ENCODE measurements at regions not wholly inside any gene's neighbourhood (a gene's known extent, or its start where the extent isn't known, plus 50 kb on each side); places are given as distances from the start of the nearest gene placed in this dataset.
A peak's percentile ranks its signal among the peaks of the same experiment; 100 is the strongest.

DNA sequence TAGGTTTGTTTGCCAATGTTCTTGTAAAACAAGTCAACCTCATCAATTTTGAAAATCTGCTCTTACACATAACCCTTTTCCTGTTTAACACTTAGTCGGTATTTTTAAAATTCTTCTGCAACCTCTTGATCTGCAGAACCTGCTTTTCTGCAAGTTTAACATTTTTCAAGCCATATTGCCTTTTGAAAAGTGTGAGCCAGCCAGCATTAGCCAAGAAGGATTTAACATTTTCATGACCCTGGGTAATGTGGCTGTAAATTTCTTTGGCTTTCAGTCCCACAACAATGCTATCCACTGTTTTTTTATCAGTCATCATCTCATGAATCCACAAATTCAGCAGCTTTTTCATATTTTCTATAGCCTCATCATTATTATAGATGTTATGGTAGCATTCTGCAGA is 956.5 kb downstream of the FAT4 start:
- Histone ChIP-seq H4K20me1 (ENCODE audit: control insufficient read depth, extremely low read depth, insufficient read depth, low read length) (no peaks in the 10 kb centered on the region), H3K79me2 (ENCODE audit: control insufficient read depth, insufficient read depth, low read length) (no peaks in the 10 kb centered on the region), H3K9me3 (ENCODE audit: control insufficient read depth, insufficient read depth, low read depth, low read length) (no peaks in the 10 kb centered on the region), H3K4me2 (ENCODE audit: extremely low read depth, insufficient read depth, low read length) (no peak overlapping the region), H3K27me3 (ENCODE audit: control insufficient read depth, insufficient read depth, low read length) (no peaks in the 10 kb centered on the region), H3K36me3 (ENCODE audit: control insufficient read depth, insufficient read depth, low read length) (no peaks in the 10 kb centered on the region), H3K9ac (ENCODE audit: insufficient read depth, low read length) (no peak overlapping the region), H3K4me3 (replicated peaks in 1 of 4; ENCODE audit: control extremely low read depth in 1 of 4, insufficient read depth in 1 of 4, low read depth in 3 of 4, low read length in 4 of 4) (no peak overlapping the region), H2AFZ (ENCODE audit: low read length) (no peak overlapping the region), H3K27ac (ENCODE audit: insufficient read depth, low read length) (no peak overlapping the region), H3K4me1 (ENCODE audit: control insufficient read depth, extremely low read depth, insufficient read depth, low read length) (no peaks in the 10 kb centered on the region)
- peak in 1 of 2 donors; percentile 20 for DNase-seq (ENCODE audit: low read depth in 2 of 2)
- TF ChIP-seq CTCF (conservative IDR thresholded peaks at IDR 0.05 in 1 of 2, IDR thresholded peaks at IDR 0.05 in 1 of 2; ENCODE audit: low read depth in 1 of 2, low read length in 2 of 2): no peak
- no peak for TF ChIP-seq EZH2 (IDR thresholded peaks at IDR 0.05; ENCODE audit: low read length, missing control alignments)

DNA sequence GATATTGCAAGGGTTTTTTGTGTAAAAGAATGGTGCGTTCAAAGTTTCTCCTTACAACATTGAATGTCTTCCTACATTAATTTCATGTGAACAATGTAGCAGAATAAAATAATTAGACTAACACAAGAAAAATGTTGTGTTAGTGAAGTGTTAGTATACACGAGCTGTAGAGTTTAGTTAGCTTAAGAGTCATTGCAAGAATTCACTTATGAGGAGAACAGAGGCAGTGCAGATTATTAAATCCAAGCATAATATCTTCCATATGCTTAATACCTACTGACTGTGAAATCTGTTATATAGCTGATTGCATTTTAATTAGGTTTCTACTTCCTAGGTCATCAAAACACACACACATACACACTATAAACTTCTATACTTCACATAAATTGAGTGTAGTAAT is 959.0 kb downstream of the FAT4 start:
- H3K36me3 ChIP-seq (ENCODE audit: control insufficient read depth, insufficient read depth, low read length): no peaks in the 10 kb centered on the region
- H3K9ac ChIP-seq (ENCODE audit: insufficient read depth, low read length): no peak overlapping the region
- H3K4me2 ChIP-seq (ENCODE audit: extremely low read depth, insufficient read depth, low read length): no peak overlapping the region
- no peak overlapping the region for H2AFZ ChIP-seq (ENCODE audit: low read length)
- H3K27ac ChIP-seq (ENCODE audit: insufficient read depth, low read length): no peak overlapping the region
- H4K20me1 ChIP-seq (ENCODE audit: control insufficient read depth, extremely low read depth, insufficient read depth, low read length): no peaks in the 10 kb centered on the region
- H3K9me3 ChIP-seq (ENCODE audit: control insufficient read depth, insufficient read depth, low read depth, low read length): no peaks in the 10 kb centered on the region
- H3K4me3 ChIP-seq (replicated peaks in 1 of 4; ENCODE audit: control extremely low read depth in 1 of 4, insufficient read depth in 1 of 4, low read depth in 3 of 4, low read length in 4 of 4): no peak overlapping the region
- no peaks in the 10 kb centered on the region for H3K27me3 ChIP-seq (ENCODE audit: control insufficient read depth, insufficient read depth, low read length)
- no peak for DNase-seq (ENCODE audit: low read depth in 2 of 2)
- TF ChIP-seq CTCF (conservative IDR thresholded peaks at IDR 0.05 in 1 of 2, IDR thresholded peaks at IDR 0.05 in 1 of 2; ENCODE audit: low read depth in 1 of 2, low read length in 2 of 2) (no peak), EZH2 (IDR thresholded peaks at IDR 0.05; ENCODE audit: low read length, missing control alignments) (no peak)
- H3K79me2 ChIP-seq (ENCODE audit: control insufficient read depth, insufficient read depth, low read length): no peaks in the 10 kb centered on the region
- H3K4me1 ChIP-seq (ENCODE audit: control insufficient read depth, extremely low read depth, insufficient read depth, low read length): no peaks in the 10 kb centered on the region

- no peaks in the 10 kb centered on the region for H3K36me3 ChIP-seq (ENCODE audit: control insufficient read depth, insufficient read depth, low read length)
- H3K27me3 ChIP-seq (ENCODE audit: control insufficient read depth, insufficient read depth, low read length): no peaks in the 10 kb centered on the region
- no peak for TF ChIP-seq CTCF (conservative IDR thresholded peaks at IDR 0.05 in 1 of 2, IDR thresholded peaks at IDR 0.05 in 1 of 2; ENCODE audit: low read depth in 1 of 2, low read length in 2 of 2)
- no peak for TF ChIP-seq EZH2 (IDR thresholded peaks at IDR 0.05; ENCODE audit: low read length, missing control alignments)
- H3K4me1 ChIP-seq (ENCODE audit: control insufficient read depth, extremely low read depth, insufficient read depth, low read length): no peaks in the 10 kb centered on the region
- no peaks in the 10 kb centered on the region for H3K79me2 ChIP-seq (ENCODE audit: control insufficient read depth, insufficient read depth, low read length)
- no peaks in the 10 kb centered on the region for H3K9me3 ChIP-seq (ENCODE audit: control insufficient read depth, insufficient read depth, low read depth, low read length)
- H2AFZ ChIP-seq (ENCODE audit: low read length): no peak overlapping the region
- H3K4me3 ChIP-seq (replicated peaks in 1 of 4; ENCODE audit: control extremely low read depth in 1 of 4, insufficient read depth in 1 of 4, low read depth in 3 of 4, low read length in 4 of 4): no peak overlapping the region
- no peak for DNase-seq (ENCODE audit: low read depth in 2 of 2)
- H3K9ac ChIP-seq (ENCODE audit: insufficient read depth, low read length): no peak overlapping the region
- no peaks in the 10 kb centered on the region for H4K20me1 ChIP-seq (ENCODE audit: control insufficient read depth, extremely low read depth, insufficient read depth, low read length)
- H3K4me2 ChIP-seq (ENCODE audit: extremely low read depth, insufficient read depth, low read length): no peak overlapping the region
- H3K27ac ChIP-seq (ENCODE audit: insufficient read depth, low read length): no peak overlapping the region
Observed at GRCh38 chr4:126291886-126292285, 977.1 kb downstream of the FAT4 start.

All from fibroblast of lung (primary cell).